H7 (cell line): ENCODE measurements at regions not wholly inside any gene's neighbourhood (a gene's known extent, or its start where the extent isn't known, plus 50 kb on each side); places are given as distances from the start of the nearest gene placed in this dataset.

Experiments
- DNase-seq: peaks from one replicate; pipeline ENCODE4 v3.0.0; 2012
- H3K27me3 ChIP-seq: 2 replicates; pipeline ENCODE4 v1.6.0; 2011; ENCODE audit warnings: mild to moderate bottlenecking, low read length; ENCODE audit not compliant: control insufficient read depth, insufficient read depth
- H3K36me3 ChIP-seq: replicated peaks from 2 replicates; pipeline ENCODE4 v1.5.1; 2011; ENCODE audit warnings: low read length; ENCODE audit not compliant: control insufficient read depth, insufficient read depth
- H3K4me3 ChIP-seq: 2 replicates; pipeline ENCODE4 v1.5.1; 2011; ENCODE audit warnings: low read depth, mild to moderate bottlenecking, control low read depth, low read length, moderate library complexity; ENCODE audit not compliant: insufficient read depth

DNA sequence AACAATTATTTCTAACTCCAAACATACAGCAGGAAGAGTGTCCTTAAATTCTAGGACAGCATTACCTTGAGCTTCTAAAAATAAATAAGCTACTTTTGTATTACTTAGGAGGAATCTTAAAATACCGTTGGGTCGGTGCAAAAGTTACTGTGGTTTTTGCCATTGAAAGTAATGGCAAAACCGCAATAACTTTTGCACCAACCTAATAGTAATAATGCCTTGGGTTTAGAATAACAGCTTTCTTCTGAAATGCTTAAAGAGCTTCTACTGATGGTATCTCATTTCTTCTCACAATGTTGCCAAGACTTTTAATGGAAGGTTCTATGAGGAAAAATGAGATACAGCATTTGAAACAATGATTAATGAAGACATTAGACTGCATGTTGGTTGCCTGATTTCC is 179.9 kb downstream of the SEC16B start:
- Histone ChIP-seq H3K4me3 (no peak overlapping the region), H3K36me3 (no peaks in the 10 kb centered on the region), H3K27me3 (no peaks in the 10 kb centered on the region)
- DNase-seq: no peak

DNA sequence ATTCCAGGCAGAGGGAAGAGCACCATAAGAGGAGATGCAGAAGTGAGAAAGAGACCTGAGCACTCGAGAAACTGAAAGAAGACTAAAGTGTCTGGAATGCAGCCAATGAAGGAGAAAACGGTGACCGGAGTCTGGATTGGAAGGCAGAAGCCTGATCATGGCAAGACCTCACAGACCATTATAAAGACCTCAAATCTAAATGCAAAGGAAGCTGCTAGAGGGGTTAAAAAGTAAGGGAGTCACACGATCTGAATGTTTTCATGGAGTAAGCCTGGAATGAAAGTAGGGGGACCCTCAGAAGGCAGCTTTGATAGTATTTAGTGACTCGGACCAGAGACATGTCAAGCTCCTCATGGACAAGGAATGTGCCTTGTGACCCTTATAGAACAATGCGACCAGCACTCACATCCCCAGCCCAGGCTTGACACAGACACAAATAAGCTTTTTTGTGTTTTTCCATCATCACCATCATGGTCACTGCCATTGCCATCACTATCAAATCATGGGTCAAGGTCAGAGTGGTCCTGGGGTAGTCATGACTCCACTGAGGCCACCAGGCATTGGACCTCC is 183.6 kb downstream of the SEC16B start:
- DNase-seq: no peak
- Histone ChIP-seq H3K4me3 (no peak overlapping the region), H3K27me3 (no peaks in the 10 kb centered on the region), H3K36me3 (no peaks in the 10 kb centered on the region)

DNA sequence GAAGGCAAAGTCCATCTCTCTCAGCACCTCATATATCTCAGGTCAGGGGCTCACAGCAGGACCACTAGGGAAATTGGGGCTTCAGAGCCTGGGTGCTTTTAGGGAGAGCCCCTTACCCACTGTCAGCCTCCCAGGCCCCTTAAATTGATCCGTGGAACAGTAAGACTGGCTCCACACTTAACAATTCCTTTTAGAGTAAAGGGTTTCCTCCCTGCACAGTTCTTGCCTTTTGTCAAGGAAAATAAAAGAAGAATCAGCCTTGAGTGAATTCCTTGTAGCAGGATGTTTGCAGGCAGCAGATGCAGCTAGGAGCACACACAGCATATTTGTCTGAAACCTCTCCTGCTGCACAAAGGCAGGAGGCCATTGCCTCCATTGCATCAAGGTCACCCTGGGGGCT is 184.9 kb downstream of the SEC16B start:
- H3K27me3 ChIP-seq: no peaks in the 10 kb centered on the region
- no peak for DNase-seq
- H3K4me3 ChIP-seq: no peak overlapping the region
- H3K36me3 ChIP-seq: no peaks in the 10 kb centered on the region

DNA sequence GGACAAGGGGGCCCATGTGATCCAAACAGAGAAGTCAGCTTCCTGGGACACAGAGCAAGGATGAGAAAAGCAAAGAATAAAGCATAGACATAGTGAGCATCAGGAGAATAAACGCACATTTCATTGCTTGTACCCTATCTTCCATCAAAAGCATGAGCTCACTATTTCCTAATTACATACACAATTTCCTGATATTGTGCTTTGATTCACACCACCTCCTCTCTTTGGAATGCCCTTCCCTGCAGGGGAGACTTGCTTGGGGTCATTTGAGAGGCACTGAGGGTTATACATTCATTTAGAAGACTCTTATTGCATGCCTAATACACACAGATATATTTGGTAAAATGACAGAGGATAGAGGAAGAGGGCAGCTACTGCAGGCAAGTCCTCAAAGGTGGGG is 185.4 kb downstream of the SEC16B start:
- no peak overlapping the region for H3K4me3 ChIP-seq
- no peaks in the 10 kb centered on the region for H3K36me3 ChIP-seq
- no peaks in the 10 kb centered on the region for H3K27me3 ChIP-seq
- no peak for DNase-seq

DNA sequence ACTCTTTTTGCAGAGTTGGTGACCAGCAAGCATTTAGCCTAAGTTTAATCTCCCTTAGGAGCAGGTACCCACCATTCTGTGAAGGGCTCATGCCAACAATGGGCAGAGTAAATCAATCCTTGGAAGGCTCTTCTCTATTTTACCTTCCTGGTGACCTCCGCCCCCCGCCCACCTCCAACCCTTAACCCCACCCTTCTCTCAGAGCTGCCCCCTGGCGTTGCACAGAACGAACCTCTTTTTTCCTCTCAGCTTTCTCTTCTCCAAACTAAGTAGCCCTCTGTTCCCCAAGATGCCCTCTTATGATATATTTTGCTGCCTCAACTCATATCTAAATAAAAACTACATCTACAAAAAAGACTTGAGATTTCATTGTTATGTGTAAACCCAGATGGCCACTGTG is 186.8 kb downstream of the SEC16B start:
- Histone ChIP-seq H3K36me3 (no peaks in the 10 kb centered on the region), H3K27me3 (no peaks in the 10 kb centered on the region), H3K4me3 (no peak overlapping the region)
- peak; percentile 57 for DNase-seq

DNA sequence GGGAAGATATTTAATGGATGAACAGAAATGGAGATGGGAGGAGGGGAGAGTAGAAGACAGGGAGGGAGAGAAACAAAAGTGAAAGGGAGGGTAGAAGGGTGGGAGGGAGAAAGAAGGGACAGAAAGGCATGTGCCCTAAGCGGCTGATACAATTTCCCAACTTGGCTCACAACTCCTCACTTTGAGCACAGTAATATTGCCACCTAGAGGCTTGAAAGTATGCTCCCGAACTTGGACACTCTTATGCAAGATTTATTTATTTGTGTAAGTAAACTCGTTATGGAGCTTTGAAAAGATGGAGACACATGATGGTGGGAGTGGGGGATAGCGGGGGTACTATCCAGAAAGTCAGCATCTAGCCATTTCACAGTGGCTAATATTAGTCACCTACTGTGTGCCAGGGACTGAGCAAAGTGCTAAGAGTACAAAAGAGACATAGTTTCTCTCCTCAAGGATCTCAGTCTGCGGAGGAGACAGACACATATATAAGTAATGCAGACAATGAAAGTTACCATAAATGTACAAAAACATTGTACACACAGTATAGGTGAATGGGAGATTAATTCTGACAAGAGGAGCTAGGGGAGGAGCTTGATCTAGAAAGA is 189.7 kb downstream of the SEC16B start:
- no peak overlapping the region for H3K4me3 ChIP-seq
- H3K36me3 ChIP-seq: no peaks in the 10 kb centered on the region
- DNase-seq: peak; percentile 43
- H3K27me3 ChIP-seq: no peaks in the 10 kb centered on the region

DNA sequence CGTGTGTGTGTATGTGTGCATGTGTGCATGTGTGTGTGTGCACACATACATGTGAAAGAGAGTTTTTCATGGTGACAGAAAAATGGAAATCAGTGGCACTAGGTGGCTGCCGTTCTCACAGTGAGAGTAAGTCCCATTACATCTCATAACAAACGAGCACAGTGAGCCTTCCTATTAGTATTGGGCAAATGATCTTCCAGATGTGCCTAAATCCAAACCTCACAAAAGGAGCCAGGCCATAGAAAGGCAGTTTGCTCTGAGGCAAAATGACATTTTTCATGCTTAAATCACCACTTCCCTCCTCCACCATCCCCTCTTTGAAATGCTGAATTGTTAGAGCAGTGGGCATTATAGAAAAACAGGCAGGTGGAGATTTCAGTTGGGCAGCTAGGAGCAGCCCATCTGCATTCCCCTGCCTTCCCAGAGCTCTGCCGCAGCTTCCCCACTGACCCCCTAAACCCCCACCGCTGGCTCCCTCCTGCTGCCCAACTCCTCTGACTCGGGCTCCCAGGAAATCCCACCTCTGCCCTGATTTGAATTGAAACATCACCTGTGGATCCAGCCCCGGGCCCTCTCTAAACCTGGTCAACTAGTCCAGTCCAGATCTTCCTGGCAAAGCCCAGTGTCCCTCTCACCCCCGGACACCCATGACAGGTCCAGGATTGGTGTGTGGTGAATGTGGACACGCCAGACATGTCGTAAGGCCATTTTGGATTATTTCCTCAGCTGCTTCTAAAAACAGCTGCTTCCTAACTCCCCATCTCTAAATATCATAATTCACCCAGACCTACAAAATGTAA is 190.5 kb downstream of the SEC16B start:
- DNase-seq: peak; percentile 34
- Histone ChIP-seq H3K27me3 (no peaks in the 10 kb centered on the region), H3K36me3 (no peaks in the 10 kb centered on the region), H3K4me3 (no peak overlapping the region)

DNA sequence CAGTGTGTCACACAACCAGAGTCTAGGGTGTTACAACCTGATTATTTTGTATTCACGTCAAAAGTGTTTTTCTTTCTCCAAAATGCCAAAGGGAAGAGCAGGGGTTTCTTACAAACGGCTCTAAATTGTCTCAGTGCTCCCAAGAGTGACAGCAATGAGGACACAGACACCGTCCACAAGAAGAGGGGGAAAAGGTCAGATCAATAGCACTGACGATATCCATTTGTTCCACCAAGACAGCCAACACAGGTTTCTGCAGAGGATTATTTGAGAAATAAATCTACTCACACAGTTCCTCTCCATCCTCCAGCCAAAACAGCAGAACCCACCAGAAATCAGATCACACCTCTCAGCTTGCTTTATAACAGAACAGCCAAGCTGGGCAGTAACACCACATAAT is 193.9 kb downstream of the SEC16B start:
- Histone ChIP-seq H3K4me3 (no peak overlapping the region), H3K27me3 (no peaks in the 10 kb centered on the region), H3K36me3 (no peaks in the 10 kb centered on the region)
- no peak for DNase-seq

DNA sequence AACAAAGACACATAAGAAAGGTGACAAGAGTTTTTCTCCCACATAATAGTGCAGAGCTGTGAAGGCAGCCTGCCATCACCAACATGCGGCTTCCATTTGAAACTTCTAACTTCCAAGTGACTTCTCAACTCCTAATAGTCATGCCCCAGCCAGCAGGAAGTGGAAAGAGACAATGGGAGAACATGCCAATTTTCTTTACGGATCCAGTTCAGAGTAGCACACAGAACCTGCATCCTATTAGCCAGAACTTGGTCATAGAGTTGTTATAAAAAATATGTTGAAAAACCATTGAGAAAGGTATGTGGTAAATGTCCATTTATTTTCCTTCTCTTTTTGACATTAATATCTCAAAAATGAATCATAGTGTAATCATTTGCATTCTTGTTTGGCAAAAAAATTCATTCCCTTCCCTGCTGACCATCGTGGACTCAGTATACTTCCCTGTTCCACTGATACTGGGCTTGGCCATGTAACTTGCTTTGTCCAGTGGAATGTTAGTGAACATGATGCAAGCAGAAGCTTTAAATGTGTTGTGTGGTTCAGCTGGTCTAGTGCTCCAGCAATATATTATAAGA is 197.4 kb downstream of the SEC16B start:
- Histone ChIP-seq H3K4me3 (no peak overlapping the region), H3K27me3 (no peaks in the 10 kb centered on the region), H3K36me3 (no peaks in the 10 kb centered on the region)
- no peak for DNase-seq

DNA sequence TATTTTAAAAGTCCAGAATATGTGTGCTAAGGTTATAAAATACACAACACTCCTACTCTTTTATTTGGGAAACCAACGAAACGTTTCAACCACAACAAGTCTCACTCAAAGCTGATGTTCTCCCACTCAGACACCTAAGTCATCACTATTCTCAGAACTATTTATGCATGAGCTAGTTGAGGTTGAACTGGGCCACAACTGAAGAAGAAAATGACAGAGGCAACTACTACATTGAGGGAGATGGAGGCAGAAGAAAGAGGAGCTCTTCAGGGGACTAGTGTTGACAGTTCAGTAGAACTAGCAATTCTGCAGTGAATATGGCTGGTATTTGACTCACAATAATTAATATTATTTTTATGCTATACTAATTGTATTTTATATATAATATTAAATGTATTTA is 198.2 kb downstream of the SEC16B start:
- Histone ChIP-seq H3K27me3 (no peaks in the 10 kb centered on the region), H3K36me3 (no peaks in the 10 kb centered on the region), H3K4me3 (no peak overlapping the region)
- no peak for DNase-seq

DNA sequence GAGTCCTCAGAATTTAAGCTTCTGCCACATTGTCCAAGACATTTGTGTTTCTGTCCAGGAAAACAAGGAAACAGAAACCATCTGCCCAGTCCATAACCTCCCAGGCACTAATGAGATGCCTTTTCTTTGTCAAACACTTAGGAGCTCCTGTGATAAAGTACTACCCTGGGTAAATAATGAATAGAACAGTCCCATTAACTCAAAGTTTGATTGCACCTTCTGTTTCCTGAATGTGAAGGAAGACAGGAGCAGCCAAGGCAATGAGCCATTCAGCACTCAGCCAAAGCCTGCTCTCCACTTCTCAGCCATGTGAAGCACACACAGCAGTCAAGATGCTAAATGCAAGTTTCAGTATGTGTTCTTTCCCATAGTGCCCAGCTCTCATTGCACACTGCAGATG is 199.8 kb downstream of the SEC16B start:
- Histone ChIP-seq H3K27me3 (no peaks in the 10 kb centered on the region), H3K4me3 (no peak overlapping the region)

DNA sequence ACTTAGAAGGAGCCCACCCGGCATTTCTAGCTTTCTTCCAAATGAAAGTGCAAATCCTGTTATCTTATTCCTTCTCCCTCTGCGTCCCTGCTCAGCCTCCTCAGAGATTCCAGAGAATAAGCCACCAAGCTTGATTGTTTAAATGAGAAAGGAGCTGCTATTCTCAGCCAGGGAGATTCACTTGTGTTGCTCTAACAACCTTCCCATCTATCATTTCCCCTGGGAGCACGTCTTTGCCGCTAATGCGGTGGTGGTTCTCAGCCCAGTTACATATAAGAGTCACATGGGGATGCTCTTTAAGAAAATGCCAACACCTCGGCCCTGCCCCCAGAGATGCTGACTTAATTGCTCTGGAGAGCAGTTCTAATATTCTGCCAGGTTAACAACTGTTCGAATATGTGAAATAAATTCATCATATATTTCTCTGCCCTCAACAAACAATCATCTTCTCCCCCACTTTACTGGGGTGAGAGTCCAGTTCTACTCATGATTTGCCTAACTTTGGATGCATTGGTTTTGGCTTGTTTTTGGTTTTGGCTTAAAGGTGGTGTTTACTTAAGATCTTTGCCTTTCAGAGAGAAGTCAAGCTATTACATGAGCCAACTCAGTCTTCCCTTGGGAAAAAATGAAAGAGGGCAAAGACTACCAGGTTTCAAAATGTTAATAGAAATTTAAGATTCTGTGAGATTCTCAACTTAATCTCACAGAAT is 213.9 kb downstream of the SEC16B start:
- H3K27me3 ChIP-seq: no peaks in the 10 kb centered on the region
- H3K4me3 ChIP-seq: no peak overlapping the region
- DNase-seq: peak; percentile 19
- H3K36me3 ChIP-seq: no peaks in the 10 kb centered on the region

More for the DNA sequence above, 199.8 kb downstream of the SEC16B start:
- DNase-seq: no peak
- no peaks in the 10 kb centered on the region for H3K36me3 ChIP-seq

DNA sequence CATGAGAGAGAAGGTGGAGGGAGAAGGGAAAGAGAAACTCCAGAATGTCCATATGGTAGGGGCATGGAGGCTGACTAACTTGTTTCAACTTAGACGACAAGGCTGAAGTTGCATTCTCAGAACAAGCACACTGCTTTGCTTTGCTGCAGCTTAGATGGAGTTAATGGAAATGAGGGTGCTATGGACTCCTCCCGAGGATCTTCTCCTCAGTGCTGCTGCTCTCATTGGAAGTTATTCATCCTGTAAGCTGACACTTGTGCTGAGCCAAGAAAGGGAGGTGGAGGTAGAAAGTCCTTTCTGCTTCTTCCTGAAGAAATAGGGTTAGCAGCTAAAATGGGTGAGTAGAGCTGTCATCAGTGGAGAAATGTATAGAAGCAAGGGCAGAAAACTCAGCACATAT is 215.3 kb downstream of the SEC16B start:
- Histone ChIP-seq H3K36me3 (no peaks in the 10 kb centered on the region), H3K27me3 (no peaks in the 10 kb centered on the region), H3K4me3 (no peak overlapping the region)
- no peak for DNase-seq

DNA sequence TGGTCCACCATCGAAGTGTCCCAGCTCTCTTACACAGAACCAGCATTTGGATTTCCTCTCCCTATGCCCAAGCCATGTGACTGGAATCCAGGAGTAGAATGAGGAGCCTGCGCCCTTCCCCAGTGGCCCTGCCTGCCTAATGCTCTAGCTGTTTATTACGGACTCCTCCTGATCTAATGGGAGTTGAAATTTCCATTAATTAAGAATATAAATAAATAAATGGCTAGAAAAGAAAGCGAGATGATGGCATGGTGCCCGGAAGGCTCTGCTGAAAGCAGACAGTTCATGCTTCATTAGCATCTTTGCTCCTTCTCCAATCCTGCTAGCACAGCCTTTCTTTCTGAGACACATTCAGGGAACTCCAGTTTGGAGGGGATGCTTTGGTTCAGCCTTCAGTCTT is 216.2 kb downstream of the SEC16B start:
- Histone ChIP-seq H3K27me3 (no peaks in the 10 kb centered on the region), H3K36me3 (no peaks in the 10 kb centered on the region), H3K4me3 (no peak overlapping the region)
- no peak for DNase-seq
